Esophagus squamous epithelium (tissue), 4 donors: ENCODE measurements at regions not wholly inside any gene's neighbourhood (a gene's known extent, or its start where the extent isn't known, plus 50 kb on each side); places are given as distances from the start of the nearest gene placed in this dataset.

Source experiments
- CTCF ChIP-seq, 6 experiments: fragments of 450-650 bp in 4 of 6; fragments of 200-600 bp in 2 of 6; sonication (generic) in 2 of 6; IDR thresholded peaks; one replicate each; pipeline ENCODE4 v1.5.1; 2016 to 2019; ENCODE audit warnings: antibody characterized with exemption in 6 of 6, mild to moderate bottlenecking in 4 of 6, moderate library complexity in 4 of 6
- POLR2A ChIP-seq, 4 donors: fragments of 450-650 bp; IDR thresholded peaks; one replicate each; pipeline ENCODE4 v1.6.1; 2017; ENCODE audit warnings: antibody characterized with exemption in 4 of 4, mild to moderate bottlenecking in 4 of 4, moderate library complexity in 3 of 4

- TF ChIP-seq CTCF (IDR thresholded peaks at IDR 0.05) (no peak), POLR2A (IDR thresholded peaks at IDR 0.05) (no peak)
These were observed 61.3 kb upstream of the BCL9 start for GRCh38 chr1:147479864-147480564.
